HG03095 (cell line): ENCODE measurements at regions not wholly inside any gene's neighbourhood (a gene's known extent, or its start where the extent isn't known, plus 50 kb on each side); places are given as distances from the start of the nearest gene placed in this dataset.
"Not testable (repeated sequence)": the region's sequence is repeated elsewhere in the genome, so short reads cannot be mapped to it uniquely, and the experiment has no call there.

ENCODE experiments used
- ATAC-seq: cut with Tn5 transposase; IDR thresholded peaks from one replicate; pipeline ENCODE4 v1.9.1; 2021; ENCODE audit warnings: moderate library complexity; ENCODE audit not compliant: unreplicated experiment

- no peak for ATAC-seq
Measured at GRCh38 chr13:71304861-71305260, 562.1 kb downstream of the DACH1 start.

- ATAC-seq = no peak
Measured at GRCh38 chr13:71303144-71303543, 563.9 kb downstream of the DACH1 start.

GRCh38 chr13:71300602-71301001, 566.4 kb downstream of the DACH1 start:
- no peak for ATAC-seq

GRCh38 chr13:71291842-71292146, 575.2 kb downstream of the DACH1 start:
- ATAC-seq = no peak

- ATAC-seq = peak; percentile 95
Measured at GRCh38 chr13:71290963-71291841, 575.8 kb downstream of the DACH1 start.

- ATAC-seq = not testable (repeated sequence)
Measured at GRCh38 chr13:71289980-71290379, 577.0 kb downstream of the DACH1 start.

GRCh38 chr13:71285700-71286099, 581.3 kb downstream of the DACH1 start:
- no peak for ATAC-seq

GRCh38 chr13:71278512-71278911, 588.5 kb downstream of the DACH1 start:
- ATAC-seq = no peak

GRCh38 chr13:71274923-71275608, 591.9 kb downstream of the DACH1 start:
- peak; percentile 93 for ATAC-seq

GRCh38 chr13:71261256-71261655, 605.7 kb downstream of the DACH1 start:
- no peak for ATAC-seq

GRCh38 chr13:71260246-71260645, 606.8 kb downstream of the DACH1 start:
- ATAC-seq = no peak

- no peak for ATAC-seq
Measured at GRCh38 chr13:71255633-71256032, 611.4 kb downstream of the DACH1 start.

GRCh38 chr13:71254384-71254783, 612.6 kb downstream of the DACH1 start:
- ATAC-seq = no peak

GRCh38 chr13:71252184-71252704, 614.8 kb downstream of the DACH1 start:
- ATAC-seq = no peak

GRCh38 chr13:71251292-71251951, 615.6 kb downstream of the DACH1 start:
- no peak for ATAC-seq

- no peak for ATAC-seq
Measured at GRCh38 chr13:71249011-71249410, 618.0 kb downstream of the DACH1 start.

- ATAC-seq = no peak
Measured at GRCh38 chr13:71244161-71244560, 622.8 kb downstream of the DACH1 start.

GRCh38 chr13:71242201-71242600, 624.8 kb downstream of the DACH1 start:
- ATAC-seq = no peak

- peak; percentile 61 for ATAC-seq
Measured at GRCh38 chr13:71240911-71241310, 626.1 kb downstream of the DACH1 start.

- no peak for ATAC-seq
Measured at GRCh38 chr13:71237332-71237731, 629.7 kb downstream of the DACH1 start.

- no peak for ATAC-seq
Measured at GRCh38 chr13:71219698-71220415, 647.1 kb downstream of the DACH1 start.
